GM18907 (cell line): ENCODE measurements at regions not wholly inside any gene's neighbourhood (a gene's known extent, or its start where the extent isn't known, plus 50 kb on each side); places are given as distances from the start of the nearest gene placed in this dataset.
"Not testable (repeated sequence)": the region's sequence is repeated elsewhere in the genome, so short reads cannot be mapped to it uniquely, and the experiment has no call there.

Source experiments
- ATAC-seq: cut with Tn5 transposase; IDR thresholded peaks from one replicate; pipeline ENCODE4 v1.9.1; 2021; ENCODE audit warnings: mild to moderate bottlenecking, moderate library complexity; ENCODE audit not compliant: unreplicated experiment

- ATAC-seq = not testable (repeated sequence)
Observed at GRCh38 chr9:61953108-61953507, 763.3 kb downstream of the SPATA31A7 start.

- ATAC-seq = not testable (repeated sequence)
Observed at GRCh38 chr9:61971635-61972034, 781.8 kb downstream of the SPATA31A7 start.

- not testable (repeated sequence) for ATAC-seq
Observed at GRCh38 chr9:61974501-61974900, 784.7 kb downstream of the SPATA31A7 start.

DNA sequence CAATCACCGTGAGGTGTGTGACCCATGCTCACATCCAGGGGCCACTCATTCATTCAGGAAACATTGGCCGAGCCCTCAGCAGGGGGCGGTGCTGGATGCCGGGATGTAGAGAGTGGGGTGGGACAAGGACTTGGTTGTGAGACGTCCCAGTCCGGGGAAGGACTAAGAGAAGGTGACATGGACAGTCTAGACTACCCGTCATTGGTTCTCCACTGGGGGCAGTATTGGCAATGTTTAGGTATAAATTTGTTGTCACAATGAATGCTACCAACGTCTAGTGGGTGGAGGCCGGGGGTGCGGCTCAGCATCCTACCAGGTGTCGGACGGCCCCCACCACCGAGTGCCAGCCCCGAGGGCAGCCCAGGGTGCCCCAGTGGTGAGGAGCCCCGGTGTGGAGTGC, 786.5 kb downstream of the SPATA31A7 start:
- ATAC-seq = not testable (repeated sequence)

- not testable (repeated sequence) for ATAC-seq
Observed at GRCh38 chr9:61982727-61983126, 792.9 kb downstream of the SPATA31A7 start.

DNA sequence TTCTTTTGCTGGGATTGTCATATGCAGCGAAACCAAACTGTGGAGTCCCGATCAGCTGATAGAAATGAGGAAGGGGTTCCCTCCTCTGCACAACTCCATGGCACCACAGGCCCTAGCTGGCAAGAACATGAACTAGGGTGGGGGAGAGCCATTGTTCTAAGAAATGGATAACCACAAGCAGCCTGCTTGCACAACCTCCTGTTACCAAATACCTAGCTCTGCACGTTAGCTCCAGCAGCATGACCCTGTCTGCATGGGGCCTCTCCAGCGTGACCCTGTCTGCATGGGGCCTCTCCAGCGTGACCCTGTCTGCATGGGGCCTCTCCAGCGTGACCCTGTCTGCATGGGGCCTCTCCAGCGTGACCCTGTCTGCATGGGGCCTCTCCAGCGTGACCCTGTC, 793.6 kb downstream of the SPATA31A7 start:
- not testable (repeated sequence) for ATAC-seq

- not testable (repeated sequence) for ATAC-seq
Observed at GRCh38 chr9:61983954-61984353, 794.1 kb downstream of the SPATA31A7 start.

- not testable (repeated sequence) for ATAC-seq
Observed at GRCh38 chr9:61984513-61984912, 794.7 kb downstream of the SPATA31A7 start.

DNA sequence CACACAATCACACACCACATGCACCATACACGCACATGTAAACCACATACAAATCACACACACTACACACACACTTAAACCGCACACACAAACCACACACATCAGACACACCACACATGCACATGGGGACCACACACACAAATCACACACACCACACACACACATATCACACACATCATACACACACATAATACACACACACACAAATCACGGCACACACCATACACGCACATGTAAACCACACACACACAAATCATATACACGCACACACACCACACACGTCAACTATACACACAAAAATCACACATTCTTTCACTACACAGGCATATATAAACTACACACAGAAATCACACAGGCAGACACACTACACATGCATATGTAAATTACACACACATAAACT, 802.3 kb downstream of the SPATA31A7 start:
- ATAC-seq = not testable (repeated sequence)

DNA sequence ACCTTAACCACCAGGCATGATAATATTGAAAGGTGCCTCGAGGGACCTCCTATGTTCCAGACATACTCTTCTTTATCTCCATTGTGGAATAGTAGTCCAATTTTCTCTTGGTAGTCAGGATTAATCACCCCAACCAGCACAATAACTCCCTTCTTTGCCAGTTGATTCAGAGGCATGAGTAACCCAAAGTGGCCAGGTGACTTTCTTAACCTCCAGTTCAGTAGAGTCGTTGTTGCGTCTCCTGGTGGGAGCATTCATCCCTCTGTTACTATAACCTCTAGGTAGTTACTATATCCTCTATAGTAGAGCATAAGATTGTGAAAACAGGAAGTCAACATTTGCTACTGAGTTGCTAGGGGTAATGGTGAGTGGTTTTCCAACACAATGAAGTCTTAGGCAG, 842.6 kb downstream of the SPATA31A7 start:
- ATAC-seq = not testable (repeated sequence)

DNA sequence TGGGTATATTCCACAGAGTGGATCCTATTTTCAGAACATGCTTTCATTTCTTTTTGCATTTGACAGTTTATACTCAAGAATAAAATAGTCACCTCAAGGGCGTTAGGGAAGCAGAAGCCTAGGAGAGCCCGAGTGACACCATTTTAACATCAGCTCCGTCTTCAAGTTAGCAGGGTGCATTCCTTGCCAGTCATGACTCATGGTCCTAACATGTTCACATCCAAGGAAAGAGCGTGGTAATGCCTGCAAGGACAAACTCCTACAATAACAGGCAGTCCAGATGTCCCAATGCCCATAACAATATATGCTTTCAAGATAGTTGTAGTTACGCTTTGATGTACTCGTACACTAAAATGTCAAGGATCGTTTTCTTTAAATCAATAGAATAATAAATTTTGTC, 848.4 kb downstream of the SPATA31A7 start:
- ATAC-seq = not testable (repeated sequence)

GRCh38 chr9:62058155-62058554, 868.3 kb downstream of the SPATA31A7 start:
- ATAC-seq = not testable (repeated sequence)

DNA sequence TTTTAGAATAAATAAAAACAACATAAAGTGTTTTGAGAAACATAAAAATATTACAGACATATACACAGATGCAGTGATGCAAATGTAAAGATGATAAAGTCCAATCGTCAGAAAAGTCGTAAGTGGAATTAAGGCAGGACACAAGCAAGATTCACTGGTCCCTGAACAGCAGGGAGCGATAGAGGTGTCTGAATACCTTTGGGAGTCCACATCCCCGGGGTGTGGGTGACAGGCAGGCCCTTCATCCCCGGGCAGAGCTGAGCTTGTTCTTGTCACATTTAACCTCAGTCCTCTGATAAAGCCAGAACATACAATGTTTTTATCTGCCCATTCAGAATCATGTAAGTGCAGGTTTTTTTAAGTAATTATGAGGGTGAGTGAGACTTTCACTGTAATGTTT, 881.2 kb downstream of the SPATA31A7 start:
- ATAC-seq = not testable (repeated sequence)

- ATAC-seq = not testable (repeated sequence)
Observed at GRCh38 chr9:62073401-62073800, 883.6 kb downstream of the SPATA31A7 start.

DNA sequence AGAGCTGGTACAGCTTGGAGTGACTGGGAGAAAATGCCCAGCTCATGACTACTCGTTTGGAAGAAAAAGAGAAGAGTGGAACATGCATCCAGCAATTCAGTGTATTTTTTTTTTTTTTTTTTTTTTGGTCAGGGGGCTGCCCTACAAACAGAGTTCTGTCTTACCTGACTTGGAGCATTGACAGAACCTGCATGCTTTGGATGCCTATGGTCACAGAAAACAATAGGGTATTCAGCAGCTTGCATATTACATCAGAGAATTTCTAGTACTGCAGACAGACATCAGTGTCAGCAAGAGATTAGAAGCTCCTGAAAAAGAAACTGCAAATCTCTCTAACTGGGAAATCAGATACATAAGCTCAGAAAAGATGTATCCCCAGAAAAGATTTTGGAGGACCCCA, 894.4 kb downstream of the SPATA31A7 start:
- ATAC-seq = not testable (repeated sequence)

- ATAC-seq = not testable (repeated sequence)
Observed at GRCh38 chr9:62095714-62096345, 906.0 kb downstream of the SPATA31A7 start.

DNA sequence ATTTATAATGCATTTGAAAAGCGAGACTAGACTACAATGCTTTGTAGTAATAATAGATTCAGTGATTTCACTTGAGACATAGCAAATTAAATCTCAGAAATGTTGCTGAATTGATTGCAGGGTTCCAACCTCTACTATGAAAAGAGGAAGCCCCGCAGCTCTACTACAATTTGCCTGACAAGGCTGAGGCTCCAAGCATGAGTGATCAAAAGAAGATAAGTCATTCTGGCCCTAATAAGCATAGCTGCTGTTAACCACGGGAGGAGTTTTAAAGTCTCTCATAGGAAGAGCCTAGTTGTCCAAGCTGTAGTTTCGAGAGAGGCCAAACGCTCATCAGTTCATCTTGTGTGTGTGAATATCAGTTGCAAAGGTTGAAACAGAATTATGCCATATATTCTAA, 920.6 kb downstream of the SPATA31A7 start:
- peak; percentile 73 for ATAC-seq

GRCh38 chr9:62116951-62117640, 927.3 kb downstream of the SPATA31A7 start:
- not testable (repeated sequence) for ATAC-seq

GRCh38 chr9:62119656-62120055, 929.8 kb downstream of the SPATA31A7 start:
- not testable (repeated sequence) for ATAC-seq

DNA sequence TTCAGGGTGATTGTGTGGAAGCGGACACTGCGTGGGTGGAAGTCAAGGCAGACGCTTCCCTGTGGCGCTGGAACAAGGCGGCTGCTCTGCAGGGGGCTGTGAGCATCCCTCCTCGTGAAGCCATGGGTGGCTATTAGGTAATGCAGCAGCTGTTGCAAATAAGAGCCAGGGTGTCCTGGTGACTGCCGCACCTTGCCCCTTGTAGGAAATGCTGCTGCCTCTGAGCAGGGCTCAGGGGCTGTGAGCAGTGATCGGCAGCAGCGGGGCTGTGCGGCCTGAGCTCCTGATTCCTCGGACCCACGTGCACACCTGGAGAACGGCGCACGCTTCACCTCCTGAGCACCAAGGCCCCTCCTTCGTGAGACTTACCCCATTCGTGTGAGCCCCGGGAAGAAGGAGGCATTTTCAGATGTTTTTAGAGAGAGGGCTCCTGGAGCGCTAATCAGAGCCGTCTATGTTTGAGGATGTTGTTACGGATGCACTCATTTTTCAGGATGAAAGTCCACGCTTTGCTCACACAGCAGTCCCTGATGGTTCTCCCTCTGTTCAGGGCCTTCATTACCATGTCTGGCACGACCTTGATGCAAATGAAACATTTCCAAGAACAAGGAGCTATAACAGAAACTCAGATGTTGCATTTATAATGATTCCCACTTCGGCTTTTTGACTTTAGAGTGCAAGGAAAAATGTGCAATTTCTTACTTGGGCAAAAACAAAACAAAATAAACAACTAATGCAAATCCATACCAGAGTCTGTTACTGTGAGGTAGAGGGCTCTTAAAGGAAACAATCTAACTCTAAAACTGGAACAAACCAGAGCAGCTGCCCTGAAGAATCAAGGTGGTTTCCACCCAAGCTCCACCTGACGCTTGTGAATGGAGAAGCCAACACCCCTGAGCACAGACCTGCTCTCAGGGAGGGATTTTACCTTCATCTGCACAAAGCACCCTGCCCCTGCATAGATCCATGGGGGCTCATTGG, 936.1 kb downstream of the SPATA31A7 start:
- ATAC-seq = not testable (repeated sequence)

GRCh38 chr9:62135022-62135421, 945.2 kb downstream of the SPATA31A7 start:
- not testable (repeated sequence) for ATAC-seq
